HepG2 (cell line): ENCODE measurements at regions not wholly inside any gene's neighbourhood (a gene's known extent, or its start where the extent isn't known, plus 50 kb on each side); places are given as distances from the start of the nearest gene placed in this dataset.

Experiments used
- CBFB ChIP-seq: sonication (generic); formaldehyde crosslinking; IDR thresholded peaks from 2 replicates; pipeline ENCODE4 v1.4.0; 2020; ENCODE audit warnings: missing genetic modification reagents
- NFE2L1 ChIP-seq: sonication (generic); formaldehyde crosslinking; IDR thresholded peaks from 2 replicates; pipeline ENCODE4 v1.4.0; 2020; ENCODE audit warnings: missing genetic modification reagents, mild to moderate bottlenecking, borderline replicate concordance
- ZNF282 ChIP-seq: fragments of 450-650 bp; IDR thresholded peaks from 2 replicates; pipeline ENCODE4 v1.6.1; 2018; ENCODE audit not compliant: partially characterized antibody

DNA sequence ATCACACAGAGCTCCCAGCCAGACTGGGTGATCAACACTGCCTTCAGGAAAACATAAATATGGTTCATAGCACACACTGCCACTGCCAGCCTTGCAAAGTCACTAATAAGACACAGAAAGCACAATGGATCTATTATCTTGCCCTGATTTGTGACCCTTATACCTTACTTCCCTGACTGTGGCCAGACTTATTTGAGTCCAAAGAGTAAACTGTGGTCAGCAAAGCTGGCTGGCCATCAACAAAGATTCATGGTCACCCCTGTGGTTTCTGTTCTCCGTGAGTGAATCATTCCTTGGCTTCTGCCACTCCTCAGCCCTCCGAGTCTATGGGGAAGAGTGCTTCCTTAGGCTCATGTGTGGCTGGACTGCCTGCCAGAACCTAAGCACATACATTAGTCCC lies 437.7 kb downstream of the RAP2B start:
- no peak for TF ChIP-seq CBFB
- no peak for TF ChIP-seq NFE2L1 (CRISPR knock-in tag)
- TF ChIP-seq ZNF282: no peak
